ENCODE measurements at regions not wholly inside any gene's neighbourhood (a gene's known extent, or its start where the extent isn't known, plus 50 kb on each side); places are given as distances from the start of the nearest gene placed in this dataset.

GRCh38 chr16:79997257-79997656 is 396.7 kb upstream of the MAF start:
- DNase-seq = no peak
- no peaks in the 10 kb centered on the region for H3K36me3 ChIP-seq
- WGBS (ENCODE audit: insufficient coverage, low coverage, low lambda C conversion rate, missing lambda C conversion rate) = 62% methylated on average over 6 of the region's 6 CpGs
- H3K4me3 ChIP-seq = no peak overlapping the region
- intact Hi-C loops (cut with DNase I) = no loop called here
- H3K27ac ChIP-seq = no peak overlapping the region
- H3K4me1 ChIP-seq = no peaks in the 10 kb centered on the region
- peak in 3 of 4 donors; percentile 39 to 62 (median 54) for ATAC-seq
- TF ChIP-seq CTCF (IDR thresholded peaks at IDR 0.05) = peak; percentile 34 to 67 (median 43)
- no peak for TF ChIP-seq POLR2A (IDR thresholded peaks at IDR 0.05)
- no peaks in the 10 kb centered on the region for H3K27me3 ChIP-seq
- H3K9me3 ChIP-seq = no peaks in the 10 kb centered on the region

- no peaks in the 10 kb centered on the region for H3K4me1 ChIP-seq
- no peaks in the 10 kb centered on the region for H3K36me3 ChIP-seq
- no peak overlapping the region for H3K4me3 ChIP-seq
- intact Hi-C loops (cut with DNase I) = no loop called here
- ATAC-seq = no peak
- no peaks in the 10 kb centered on the region for H3K9me3 ChIP-seq
- H3K27ac ChIP-seq = no peak overlapping the region
- WGBS (ENCODE audit: insufficient coverage, low coverage, low lambda C conversion rate, missing lambda C conversion rate) = 90% methylated on average over 3 of the region's 3 CpGs
- TF ChIP-seq POLR2A (IDR thresholded peaks at IDR 0.05) = no peak
- no peak for TF ChIP-seq CTCF (IDR thresholded peaks at IDR 0.05)
- H3K27me3 ChIP-seq = no peaks in the 10 kb centered on the region
- DNase-seq = no peak
Measured at GRCh38 chr16:79996321-79996720, 395.8 kb upstream of the MAF start.

GRCh38 chr16:79995315-79995714 is 394.8 kb upstream of the MAF start:
- Histone ChIP-seq H3K27me3 (no peaks in the 10 kb centered on the region), H3K4me1 (no peaks in the 10 kb centered on the region), H3K9me3 (no peaks in the 10 kb centered on the region), H3K4me3 (no peak overlapping the region), H3K36me3 (no peaks in the 10 kb centered on the region), H3K27ac (no peak overlapping the region)
- ATAC-seq = no peak
- no peak for DNase-seq
- TF ChIP-seq POLR2A (IDR thresholded peaks at IDR 0.05) (no peak), CTCF (IDR thresholded peaks at IDR 0.05) (no peak)
- WGBS (ENCODE audit: insufficient coverage, low coverage, low lambda C conversion rate, missing lambda C conversion rate) = 93% methylated on average over 7 of the region's 7 CpGs
- intact Hi-C loops (cut with DNase I) = no loop called here

- no peak for ATAC-seq
- H3K36me3 ChIP-seq = no peaks in the 10 kb centered on the region
- no peak for DNase-seq
- intact Hi-C loops (cut with DNase I) = no loop called here
- H3K27me3 ChIP-seq = no peaks in the 10 kb centered on the region
- no peak overlapping the region for H3K27ac ChIP-seq
- TF ChIP-seq POLR2A (IDR thresholded peaks at IDR 0.05) = no peak
- no peak for TF ChIP-seq CTCF (IDR thresholded peaks at IDR 0.05)
- H3K4me1 ChIP-seq = no peaks in the 10 kb centered on the region
- no peak overlapping the region for H3K4me3 ChIP-seq
- 54% methylated on average over 4 of the region's 5 CpGs for WGBS (ENCODE audit: insufficient coverage, low coverage, low lambda C conversion rate, missing lambda C conversion rate)
- no peaks in the 10 kb centered on the region for H3K9me3 ChIP-seq
Measured at GRCh38 chr16:79994418-79994817, 393.9 kb upstream of the MAF start.

GRCh38 chr16:79993629-79994209 is 393.2 kb upstream of the MAF start:
- 72% methylated on average over 3 of the region's 5 CpGs for WGBS (ENCODE audit: insufficient coverage, low coverage, low lambda C conversion rate, missing lambda C conversion rate)
- TF ChIP-seq CTCF (IDR thresholded peaks at IDR 0.05) (no peak), POLR2A (IDR thresholded peaks at IDR 0.05) (no peak)
- intact Hi-C loops (cut with DNase I) = no loop called here
- no peaks in the 10 kb centered on the region for H3K9me3 ChIP-seq
- no peak for DNase-seq
- H3K27ac ChIP-seq = no peak overlapping the region
- no peaks in the 10 kb centered on the region for H3K4me1 ChIP-seq
- no peaks in the 10 kb centered on the region for H3K36me3 ChIP-seq
- no peak for ATAC-seq
- no peaks in the 10 kb centered on the region for H3K27me3 ChIP-seq
- no peak overlapping the region for H3K4me3 ChIP-seq

Data from right lobe of liver (tissue), 6 donors.